Adrenal gland (tissue), 9 donors: ENCODE measurements at regions not wholly inside any gene's neighbourhood (a gene's known extent, or its start where the extent isn't known, plus 50 kb on each side); places are given as distances from the start of the nearest gene placed in this dataset.

Experiments used
- DNase-seq, 7 donors: peaks; one replicate each; pipeline ENCODE4 v3.0.0-alpha.2; 2019 to 2020
- H3K27ac ChIP-seq, 5 donors: fragments of 200-600 bp; sonication (generic) in 4 of 5; 1 replicate in 3 of 5; 2 replicates in 2 of 5; pipeline versions ENCODE4 v1.5.1 to v1.8.0; 2016 to 2020; ENCODE audit warnings: mild to moderate bottlenecking in 1 of 5
- H3K27me3 ChIP-seq: fragments of 200-600 bp; 2 replicates; pipeline ENCODE4 v1.8.0; 2021
- H3K36me3 ChIP-seq, 2 donors: fragments of 200-600 bp; replicated peaks in 1 of 2; 1 replicate in 1 of 2; 2 replicates in 1 of 2; pipeline versions ENCODE4 v1.5.1 to v1.8.0; 2018 to 2022
- H3K4me1 ChIP-seq, 2 donors: fragments of 200-600 bp; replicated peaks in 1 of 2; 1 replicate in 1 of 2; 2 replicates in 1 of 2; pipeline versions ENCODE4 v1.5.1 to v1.8.0; 2018 to 2021
- H3K4me3 ChIP-seq, 4 donors: fragments of 200-600 bp; sonication (generic) in 3 of 4; one replicate each; pipeline ENCODE4 v1.5.1; 2016 to 2018
- H3K9me3 ChIP-seq, 3 donors: fragments of 200-600 bp; sonication (generic) in 1 of 3; replicated peaks in 1 of 3; 1 replicate in 2 of 3; 2 replicates in 1 of 3; pipeline versions ENCODE4 v1.5.1 to v1.8.0; 2016 to 2021
- POLR2A ChIP-seq, 2 donors: fragments of 450-650 bp; IDR thresholded peaks; one replicate each; pipeline ENCODE4 v1.6.1; 2017; ENCODE audit warnings: antibody characterized with exemption in 2 of 2, mild to moderate bottlenecking in 2 of 2, moderate library complexity in 1 of 2
- WGBS, 4 donors: extraction: QIAGEN DNeasy Blood & Tissue Kit in 2 of 4; methylation state at CpG; one replicate each; pipeline versions ENCODE4 v1.1.5 to v1.1.7; 2013 to 2017; 5-methylcytosine and 5-hydroxymethylcytosine counted together
- intact Hi-C, 2 donors: fragments of 100-400 bp; cut with DNase I; formaldehyde crosslinking; loops; one replicate each; pipeline versions ENCODE4 v1.14.1 to v1.15.0; 2022 to 2023
- TF ChIP-seq, protein P1 (sequence below), 6 experiments: fragments of 450-650 bp in 4 of 6; fragments of 200-600 bp in 2 of 6; sonication (generic) in 1 of 6; IDR thresholded peaks; 1 replicate in 5 of 6; 2 replicates in 1 of 6; pipeline versions ENCODE4 v1.5.1 to v1.8.0; 2016 to 2021; ENCODE audit warnings: antibody characterized with exemption in 6 of 6, mild to moderate bottlenecking in 2 of 6, moderate library complexity in 1 of 6
- donor health status: healthy with polysubstance abuse.
- donor health status: Bipolar disorder and iron deficiency.
- donor health status: DM: yes; HTN: yes; CAD: no.
- donor health status: DM: no; HTN: no; CAD: no.
- donor health status: DM: no; HTN: no; CAD: no.

GRCh38 chr1:4963251-4963650, 308.8 kb downstream of the AJAP1 start:
- no peaks in the 10 kb centered on the region for H3K36me3 ChIP-seq
- peak; percentile 64 to 90 (median 84) for DNase-seq
- no peak overlapping the region for H3K4me3 ChIP-seq
- WGBS, 4 donors, result 42 to 46% (median 43%) methylated on average over 6 to 8 of the region's 8 CpGs
- peaks cover 11 to 14% of the 10 kb centered on the region in 2 donors for H3K4me1 ChIP-seq
- no peaks in the 10 kb centered on the region for H3K27me3 ChIP-seq
- H3K9me3 ChIP-seq, result no peaks in the 10 kb centered on the region
- intact Hi-C loops, result no loop called here
- TF ChIP-seq, protein P1, sequence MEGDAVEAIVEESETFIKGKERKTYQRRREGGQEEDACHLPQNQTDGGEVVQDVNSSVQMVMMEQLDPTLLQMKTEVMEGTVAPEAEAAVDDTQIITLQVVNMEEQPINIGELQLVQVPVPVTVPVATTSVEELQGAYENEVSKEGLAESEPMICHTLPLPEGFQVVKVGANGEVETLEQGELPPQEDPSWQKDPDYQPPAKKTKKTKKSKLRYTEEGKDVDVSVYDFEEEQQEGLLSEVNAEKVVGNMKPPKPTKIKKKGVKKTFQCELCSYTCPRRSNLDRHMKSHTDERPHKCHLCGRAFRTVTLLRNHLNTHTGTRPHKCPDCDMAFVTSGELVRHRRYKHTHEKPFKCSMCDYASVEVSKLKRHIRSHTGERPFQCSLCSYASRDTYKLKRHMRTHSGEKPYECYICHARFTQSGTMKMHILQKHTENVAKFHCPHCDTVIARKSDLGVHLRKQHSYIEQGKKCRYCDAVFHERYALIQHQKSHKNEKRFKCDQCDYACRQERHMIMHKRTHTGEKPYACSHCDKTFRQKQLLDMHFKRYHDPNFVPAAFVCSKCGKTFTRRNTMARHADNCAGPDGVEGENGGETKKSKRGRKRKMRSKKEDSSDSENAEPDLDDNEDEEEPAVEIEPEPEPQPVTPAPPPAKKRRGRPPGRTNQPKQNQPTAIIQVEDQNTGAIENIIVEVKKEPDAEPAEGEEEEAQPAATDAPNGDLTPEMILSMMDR (IDR thresholded peaks at IDR 0.05), result no peak
- TF ChIP-seq POLR2A (IDR thresholded peaks at IDR 0.05), result no peak
- H3K27ac ChIP-seq, result no peak overlapping the region

DNA sequence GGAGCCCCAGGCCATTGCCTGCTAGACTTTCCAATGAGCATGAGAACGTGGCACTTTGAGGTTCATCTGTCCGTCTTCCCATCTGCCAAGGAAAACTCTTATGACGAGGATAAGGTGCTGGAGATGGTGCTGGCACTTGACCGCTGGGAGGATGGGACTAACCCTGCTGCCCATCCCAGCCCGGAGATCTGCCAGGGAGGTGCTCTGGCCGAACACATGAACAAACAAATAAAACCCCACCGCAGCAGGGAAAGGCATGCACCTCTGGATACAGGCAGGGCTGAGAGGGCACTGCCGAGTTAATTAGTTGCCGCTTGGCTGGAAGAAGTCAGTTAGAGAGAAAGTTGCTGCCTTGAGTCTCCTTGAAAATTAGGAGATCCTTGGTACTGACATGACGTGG, 308.4 kb downstream of the AJAP1 start:
- no peak for TF ChIP-seq POLR2A (IDR thresholded peaks at IDR 0.05)
- TF ChIP-seq, protein P1 (IDR thresholded peaks at IDR 0.05), result no peak
- DNase-seq, result no peak
- intact Hi-C loops, result no loop called here
- H3K4me3 ChIP-seq, result no peak overlapping the region
- 77 to 86% (median 81%) methylated on average over 10 of the region's 10 CpGs for WGBS, 4 donors
- H3K9me3 ChIP-seq, result no peaks in the 10 kb centered on the region
- no peaks in the 10 kb centered on the region for H3K36me3 ChIP-seq
- peaks cover 11 to 14% of the 10 kb centered on the region in 2 donors for H3K4me1 ChIP-seq
- no peaks in the 10 kb centered on the region for H3K27me3 ChIP-seq
- H3K27ac ChIP-seq, result no peak overlapping the region

GRCh38 chr1:4961935-4962645, 307.7 kb downstream of the AJAP1 start:
- TF ChIP-seq, protein P1 (IDR thresholded peaks at IDR 0.05), result no peak
- no peak for TF ChIP-seq POLR2A (IDR thresholded peaks at IDR 0.05)
- Histone ChIP-seq H3K4me3 (no peak overlapping the region), H3K27ac (peak overlapping the region in 1 of 5 donors; percentile 32), H3K27me3 (no peaks in the 10 kb centered on the region), H3K36me3 (no peaks in the 10 kb centered on the region), H3K4me1 (peaks cover 11 to 14% of the 10 kb centered on the region in 2 donors), H3K9me3 (no peaks in the 10 kb centered on the region)
- WGBS, 4 donors, result 74 to 85% (median 83%) methylated on average over 5 to 8 of the region's 8 CpGs
- DNase-seq, result peak in 6 of 7 donors; percentile 35 to 61 (median 53)
- intact Hi-C loops, result no loop called here

DNA sequence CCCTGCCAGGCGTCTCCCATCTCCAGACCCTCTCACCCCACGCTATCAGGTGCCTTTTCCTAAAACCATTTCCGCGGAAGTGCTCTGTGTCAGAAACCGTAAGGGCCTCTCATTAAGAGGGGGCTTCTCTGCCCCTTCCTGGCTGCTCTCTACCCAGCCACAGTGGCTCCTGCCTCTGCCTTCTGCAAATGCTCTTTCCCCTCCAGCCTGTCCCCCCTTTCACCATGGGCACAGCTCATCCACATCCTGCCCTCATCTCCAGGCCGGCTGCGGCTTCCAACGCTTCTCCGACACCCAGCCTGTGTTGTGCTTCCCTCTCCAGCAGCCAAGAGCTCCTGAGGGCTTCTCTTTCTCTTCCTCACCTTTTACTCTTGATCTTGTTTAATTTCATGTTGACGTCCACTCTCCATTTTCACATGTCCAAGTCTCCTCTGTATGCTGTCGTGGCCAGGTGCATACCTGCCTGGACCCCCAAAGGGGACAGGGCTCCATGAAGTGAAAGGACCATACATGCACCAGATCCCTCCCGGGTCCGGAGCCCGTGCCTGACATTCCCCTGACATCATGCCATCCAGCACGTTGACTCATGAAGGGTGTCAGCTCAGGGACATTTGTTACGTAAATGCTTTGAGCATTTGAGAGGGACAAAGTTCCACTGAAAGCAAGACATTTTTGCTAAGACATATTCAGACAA, 306.5 kb downstream of the AJAP1 start:
- 65 to 74% (median 71%) methylated on average over 16 of the region's 16 CpGs for WGBS, 4 donors
- TF ChIP-seq, protein P1 (IDR thresholded peaks at IDR 0.05), result no peak
- no peak for TF ChIP-seq POLR2A (IDR thresholded peaks at IDR 0.05)
- no peaks in the 10 kb centered on the region for H3K9me3 ChIP-seq
- H3K36me3 ChIP-seq, result no peaks in the 10 kb centered on the region
- no peak overlapping the region for H3K4me3 ChIP-seq
- H3K4me1 ChIP-seq, result peaks cover 11 to 14% of the 10 kb centered on the region in 2 donors
- DNase-seq, result peak; percentile 23 to 73 (median 64)
- intact Hi-C loops, result no loop called here
- H3K27ac ChIP-seq, result peak overlapping the region in 2 of 5 donors; percentile 29 to 32
- H3K27me3 ChIP-seq, result no peaks in the 10 kb centered on the region
